HL-60 (cell line): ENCODE measurements at regions not wholly inside any gene's neighbourhood (a gene's known extent, or its start where the extent isn't known, plus 50 kb on each side); places are given as distances from the start of the nearest gene placed in this dataset.
"Not testable (repeated sequence)": the region's sequence is repeated elsewhere in the genome, so short reads cannot be mapped to it uniquely, and the experiment has no call there.

Experiments used
- DNase-seq, 2 experiments: peaks; one replicate each; pipeline ENCODE4 v3.0.0-alpha.2; 2010 to 2020; ENCODE audit warnings: low read depth in 1 of 2, low spot score in 1 of 2
- H3K27ac ChIP-seq: fragments of 250-450 bp; sonication (Bioruptor Pico); replicated peaks from 2 replicates; pipeline ENCODE4 v1.5.1; 2020; ENCODE audit warnings: mild to moderate bottlenecking, moderate library complexity
- H3K27me3 ChIP-seq: fragments of 250-450 bp; sonication (Bioruptor Pico); 2 replicates; pipeline ENCODE4 v1.5.1; 2021; ENCODE audit warnings: mild to moderate bottlenecking, moderate library complexity; ENCODE audit not compliant: insufficient read depth, poor library complexity, severe bottlenecking
- H3K4me3 ChIP-seq: replicated peaks from 2 replicates; pipeline ENCODE4 v1.5.1; 2011; ENCODE audit warnings: mild to moderate bottlenecking, control low read depth, low read length; ENCODE audit not compliant: insufficient read depth
- GABPA ChIP-seq: IDR thresholded peaks from 2 replicates; pipeline ENCODE4 v1.6.1; 2012; ENCODE audit warnings: low read depth
- POLR2AphosphoS5 ChIP-seq: IDR thresholded peaks from 2 replicates; pipeline ENCODE4 v1.6.1; 2012; ENCODE audit warnings: low read depth
- REST ChIP-seq: IDR thresholded peaks from 2 replicates; pipeline ENCODE4 v1.6.1; 2012; ENCODE audit warnings: low read depth; ENCODE audit not compliant: insufficient replicate concordance
- SPI1 ChIP-seq: IDR thresholded peaks from 2 replicates; pipeline ENCODE4 v1.6.1; 2012; ENCODE audit warnings: low read depth, mild to moderate bottlenecking, borderline replicate concordance
- TF ChIP-seq, protein P1 (sequence below): IDR thresholded peaks from one replicate; pipeline ENCODE4 v1.5.1; 2011; ENCODE audit warnings: low read length, control low read depth, inconsistent platforms; ENCODE audit not compliant: insufficient read depth

DNA sequence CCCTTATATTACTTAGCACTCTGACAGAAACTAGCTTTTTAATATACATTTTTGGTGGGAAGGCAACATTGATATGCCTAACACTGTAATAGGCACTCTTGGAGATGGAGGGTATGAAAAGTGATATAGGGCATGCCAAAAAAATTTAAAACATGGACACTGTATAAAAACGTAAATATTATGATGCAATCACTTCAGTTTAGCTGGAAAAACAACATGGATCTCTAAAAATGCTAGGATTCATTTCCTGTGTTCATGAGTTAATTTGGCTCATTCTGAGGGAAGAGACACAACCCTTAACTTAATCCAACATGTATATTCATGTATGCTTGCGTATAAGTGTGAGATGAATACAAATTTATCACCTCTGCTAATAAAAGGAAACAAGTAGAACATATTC is 157.3 kb upstream of the TFAP2D start:
- TF ChIP-seq GABPA (no peak), POLR2AphosphoS5 (no peak), SPI1 (no peak), REST (no peak)
- TF ChIP-seq, protein P1, sequence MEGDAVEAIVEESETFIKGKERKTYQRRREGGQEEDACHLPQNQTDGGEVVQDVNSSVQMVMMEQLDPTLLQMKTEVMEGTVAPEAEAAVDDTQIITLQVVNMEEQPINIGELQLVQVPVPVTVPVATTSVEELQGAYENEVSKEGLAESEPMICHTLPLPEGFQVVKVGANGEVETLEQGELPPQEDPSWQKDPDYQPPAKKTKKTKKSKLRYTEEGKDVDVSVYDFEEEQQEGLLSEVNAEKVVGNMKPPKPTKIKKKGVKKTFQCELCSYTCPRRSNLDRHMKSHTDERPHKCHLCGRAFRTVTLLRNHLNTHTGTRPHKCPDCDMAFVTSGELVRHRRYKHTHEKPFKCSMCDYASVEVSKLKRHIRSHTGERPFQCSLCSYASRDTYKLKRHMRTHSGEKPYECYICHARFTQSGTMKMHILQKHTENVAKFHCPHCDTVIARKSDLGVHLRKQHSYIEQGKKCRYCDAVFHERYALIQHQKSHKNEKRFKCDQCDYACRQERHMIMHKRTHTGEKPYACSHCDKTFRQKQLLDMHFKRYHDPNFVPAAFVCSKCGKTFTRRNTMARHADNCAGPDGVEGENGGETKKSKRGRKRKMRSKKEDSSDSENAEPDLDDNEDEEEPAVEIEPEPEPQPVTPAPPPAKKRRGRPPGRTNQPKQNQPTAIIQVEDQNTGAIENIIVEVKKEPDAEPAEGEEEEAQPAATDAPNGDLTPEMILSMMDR: no peak
- no peak overlapping the region for H3K4me3 ChIP-seq
- H3K27me3 ChIP-seq: no peaks in the 10 kb centered on the region
- DNase-seq: no peak
- H3K27ac ChIP-seq: no peak overlapping the region

GRCh38 chr6:50565004-50565403 is 148.3 kb upstream of the TFAP2D start:
- H3K27me3 ChIP-seq: no peaks in the 10 kb centered on the region
- no peak for DNase-seq
- no peak overlapping the region for H3K27ac ChIP-seq
- TF ChIP-seq GABPA: no peak
- TF ChIP-seq SPI1: no peak
- TF ChIP-seq REST: no peak
- TF ChIP-seq, protein P1: no peak
- TF ChIP-seq POLR2AphosphoS5: no peak
- no peak overlapping the region for H3K4me3 ChIP-seq

GRCh38 chr6:50571230-50571629 is 142.1 kb upstream of the TFAP2D start:
- DNase-seq, H3K27me3 ChIP-seq: not testable (repeated sequence)

GRCh38 chr6:50585441-50586330 is 127.6 kb upstream of the TFAP2D start:
- DNase-seq: no peak
- no peaks in the 10 kb centered on the region for H3K27me3 ChIP-seq
- TF ChIP-seq, protein P1: no peak
- TF ChIP-seq REST (no peak), POLR2AphosphoS5 (no peak)
- no peak overlapping the region for H3K27ac ChIP-seq
- H3K4me3 ChIP-seq: no peak overlapping the region

More at GRCh38 chr6:50571230-50571629, 142.1 kb upstream of the TFAP2D start:
- not testable (repeated sequence) for H3K4me3 ChIP-seq, H3K27ac ChIP-seq
